ENCODE measurements at regions not wholly inside any gene's neighbourhood (a gene's known extent, or its start where the extent isn't known, plus 50 kb on each side); places are given as distances from the start of the nearest gene placed in this dataset.
"Not testable (repeated sequence)": the region's sequence is repeated elsewhere in the genome, so short reads cannot be mapped to it uniquely, and the experiment has no call there.

DNA sequence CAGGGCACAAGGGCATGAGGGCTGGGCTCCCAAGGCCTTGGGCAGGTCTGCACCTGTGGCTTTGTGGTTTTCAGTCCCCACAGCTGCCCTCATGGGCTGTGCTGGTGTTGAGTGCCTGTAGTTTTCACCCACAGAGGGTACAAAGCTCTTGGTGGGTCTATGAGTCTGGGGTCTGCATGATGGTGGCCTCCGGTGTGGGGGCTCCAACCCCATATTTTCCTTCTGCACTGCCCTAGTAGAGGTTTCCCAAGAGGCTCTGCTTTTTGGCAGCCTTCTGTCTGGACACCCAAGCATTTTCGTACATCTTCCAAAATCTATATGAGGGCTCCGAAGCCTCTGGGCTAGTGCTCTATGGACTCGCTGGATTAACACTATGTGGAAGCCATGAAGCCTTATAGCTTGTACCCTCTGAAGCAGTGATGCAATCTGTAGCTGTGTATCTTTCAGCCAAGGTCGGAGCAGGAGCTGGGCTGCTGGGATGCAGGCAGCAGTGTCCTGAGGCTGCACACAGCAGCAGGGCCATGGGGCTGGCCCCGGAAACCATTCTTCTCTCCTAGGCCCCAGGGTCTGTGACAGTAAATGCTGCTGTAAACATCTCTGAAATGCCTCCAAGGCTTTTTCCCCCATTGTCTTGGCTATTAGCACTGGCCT is 240.3 kb downstream of the CWH43 start:
- TF ChIP-seq EP300 (IDR thresholded peaks at IDR 0.05): not testable (repeated sequence)
- TF ChIP-seq, protein P1, sequence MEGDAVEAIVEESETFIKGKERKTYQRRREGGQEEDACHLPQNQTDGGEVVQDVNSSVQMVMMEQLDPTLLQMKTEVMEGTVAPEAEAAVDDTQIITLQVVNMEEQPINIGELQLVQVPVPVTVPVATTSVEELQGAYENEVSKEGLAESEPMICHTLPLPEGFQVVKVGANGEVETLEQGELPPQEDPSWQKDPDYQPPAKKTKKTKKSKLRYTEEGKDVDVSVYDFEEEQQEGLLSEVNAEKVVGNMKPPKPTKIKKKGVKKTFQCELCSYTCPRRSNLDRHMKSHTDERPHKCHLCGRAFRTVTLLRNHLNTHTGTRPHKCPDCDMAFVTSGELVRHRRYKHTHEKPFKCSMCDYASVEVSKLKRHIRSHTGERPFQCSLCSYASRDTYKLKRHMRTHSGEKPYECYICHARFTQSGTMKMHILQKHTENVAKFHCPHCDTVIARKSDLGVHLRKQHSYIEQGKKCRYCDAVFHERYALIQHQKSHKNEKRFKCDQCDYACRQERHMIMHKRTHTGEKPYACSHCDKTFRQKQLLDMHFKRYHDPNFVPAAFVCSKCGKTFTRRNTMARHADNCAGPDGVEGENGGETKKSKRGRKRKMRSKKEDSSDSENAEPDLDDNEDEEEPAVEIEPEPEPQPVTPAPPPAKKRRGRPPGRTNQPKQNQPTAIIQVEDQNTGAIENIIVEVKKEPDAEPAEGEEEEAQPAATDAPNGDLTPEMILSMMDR (IDR thresholded peaks at IDR 0.05): not testable (repeated sequence)

Measured in esophagus muscularis mucosa (tissue), 3 donors.